GM19395 (cell line): ENCODE measurements at regions not wholly inside any gene's neighbourhood (a gene's known extent, or its start where the extent isn't known, plus 50 kb on each side); places are given as distances from the start of the nearest gene placed in this dataset.
"Not testable (repeated sequence)": the region's sequence is repeated elsewhere in the genome, so short reads cannot be mapped to it uniquely, and the experiment has no call there.

ENCODE experiments used
- ATAC-seq: cut with Tn5 transposase; IDR thresholded peaks from one replicate; pipeline ENCODE4 v1.9.1; 2021; ENCODE audit warnings: mild to moderate bottlenecking, moderate library complexity; ENCODE audit not compliant: unreplicated experiment

- not testable (repeated sequence) for ATAC-seq
Measured at GRCh38 chr3:145709779-145710178, 451.2 kb downstream of the PLOD2 start.

DNA sequence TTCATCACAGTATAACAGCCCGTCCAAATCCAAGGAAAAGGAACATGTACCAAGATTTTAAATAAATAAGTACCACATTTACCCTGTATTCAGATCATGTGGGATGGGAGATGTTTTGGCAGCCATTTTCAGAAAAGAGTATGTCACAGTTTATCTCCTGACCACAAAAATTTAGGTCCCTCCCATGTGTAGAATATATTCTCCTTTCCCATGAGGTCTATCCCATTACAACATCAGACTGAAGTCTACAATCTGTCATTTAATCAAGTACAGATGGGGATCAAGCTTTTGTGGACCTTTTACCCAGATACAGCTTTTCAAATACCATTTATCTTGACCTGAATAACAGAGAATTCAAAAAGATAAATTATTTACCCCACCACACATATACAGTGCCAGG, 444.5 kb downstream of the PLOD2 start:
- ATAC-seq = no peak

DNA sequence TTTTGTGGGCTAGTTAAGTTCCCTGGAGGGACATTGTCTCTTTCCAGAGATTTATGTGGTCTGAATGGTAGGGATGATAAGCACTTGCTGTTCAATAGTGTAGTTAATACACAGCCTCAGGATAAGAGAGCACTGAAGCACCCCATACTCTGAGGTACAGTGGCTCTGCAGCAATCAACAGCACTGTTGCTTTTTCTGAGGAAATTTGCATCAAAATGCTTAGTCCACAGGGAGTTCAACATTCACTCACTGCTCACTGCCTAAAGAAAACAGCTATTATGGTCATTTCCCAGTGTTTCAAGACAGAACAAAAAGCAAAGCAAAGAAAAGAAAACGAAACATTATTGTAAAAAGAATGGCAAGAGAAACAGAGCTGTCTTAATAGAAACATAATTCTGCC, 441.9 kb downstream of the PLOD2 start:
- ATAC-seq = no peak

DNA sequence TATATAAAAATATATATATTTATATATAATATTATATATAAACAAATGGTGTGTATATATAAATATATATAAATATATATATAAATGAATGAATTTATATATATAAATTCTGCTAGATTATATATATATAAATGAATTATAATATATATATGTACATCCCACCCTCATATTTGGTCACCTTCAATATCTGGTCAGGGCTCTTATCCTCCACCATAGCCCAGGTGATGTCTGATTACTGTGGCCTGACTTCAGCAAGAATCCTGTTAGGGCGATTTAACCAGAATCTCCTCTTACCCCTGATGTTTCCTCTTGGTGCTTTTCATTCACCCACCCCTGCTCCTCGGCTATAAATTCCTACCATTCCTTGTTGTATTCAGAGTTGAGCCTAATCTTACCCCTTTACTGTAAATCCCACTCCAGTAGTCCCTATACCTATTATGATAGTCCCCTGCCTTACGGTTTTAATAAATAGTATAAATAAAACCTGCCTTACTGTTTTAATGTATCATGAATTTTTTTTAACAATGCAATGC, 439.6 kb downstream of the PLOD2 start:
- ATAC-seq = no peak

- no peak for ATAC-seq
Measured at GRCh38 chr3:145721815-145722214, 439.2 kb downstream of the PLOD2 start.

- ATAC-seq = no peak
Measured at GRCh38 chr3:145727476-145727875, 433.5 kb downstream of the PLOD2 start.

DNA sequence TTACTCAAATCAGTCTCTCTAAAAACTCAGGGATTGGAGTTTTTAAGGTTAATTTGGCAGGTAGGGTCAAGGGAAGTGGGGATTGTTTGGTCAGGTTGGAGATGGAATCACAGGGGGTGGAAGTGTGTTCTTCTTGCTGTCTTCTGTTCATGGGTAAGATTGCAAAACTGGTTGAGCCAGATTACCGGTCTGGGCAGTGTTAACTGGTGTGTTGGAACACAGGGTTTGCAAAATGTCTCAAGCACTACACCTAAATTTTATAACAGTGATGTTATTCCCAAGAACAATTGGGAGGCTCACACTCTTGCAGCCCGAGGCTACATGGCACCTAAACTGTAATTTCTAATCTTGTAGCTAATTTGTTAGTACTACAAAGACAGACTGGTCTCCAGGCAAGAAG, 425.4 kb downstream of the PLOD2 start:
- no peak for ATAC-seq

GRCh38 chr3:145737952-145738351, 423.0 kb downstream of the PLOD2 start:
- no peak for ATAC-seq

DNA sequence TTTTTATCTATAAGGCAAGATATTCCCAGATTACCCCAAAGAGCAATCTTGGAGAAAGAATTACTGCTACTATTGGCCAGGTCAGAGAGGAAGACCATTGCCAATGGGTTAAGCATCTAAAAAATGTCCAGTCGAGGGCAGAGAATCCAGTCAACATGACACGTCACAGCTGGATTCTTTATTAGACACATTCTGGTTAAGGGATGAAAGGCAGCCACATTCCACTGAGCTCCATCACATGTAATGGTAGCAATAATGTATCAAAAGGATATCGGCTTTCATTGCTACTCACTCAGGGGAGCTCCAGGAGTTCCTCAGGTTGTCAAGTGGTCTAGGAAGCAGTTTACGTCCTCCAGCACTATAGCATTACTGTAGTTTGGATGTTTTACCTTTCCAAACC, 421.1 kb downstream of the PLOD2 start:
- ATAC-seq = no peak

DNA sequence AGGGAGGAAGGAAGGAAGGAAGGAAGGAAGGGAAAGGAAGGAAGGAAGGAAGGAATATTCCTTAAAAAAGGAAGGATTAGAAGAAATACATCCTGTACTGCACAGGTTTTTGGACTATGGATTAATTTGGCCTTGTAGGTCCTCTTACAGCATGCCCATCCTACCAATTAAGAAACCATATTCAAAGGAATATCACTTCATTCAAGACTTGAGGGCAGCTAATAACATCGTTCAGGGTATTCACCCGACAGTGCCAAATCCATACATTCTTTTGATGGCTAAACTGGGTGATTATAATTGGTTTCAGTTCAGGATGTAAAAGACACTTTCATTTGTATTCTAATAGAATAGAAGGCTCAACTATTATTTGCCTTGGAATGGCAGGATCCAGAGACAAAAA, 410.3 kb downstream of the PLOD2 start:
- no peak for ATAC-seq

GRCh38 chr3:145752576-145752975, 408.4 kb downstream of the PLOD2 start:
- no peak for ATAC-seq

- ATAC-seq = no peak
Measured at GRCh38 chr3:145754605-145755289, 406.2 kb downstream of the PLOD2 start.

- ATAC-seq = no peak
Measured at GRCh38 chr3:145760036-145760435, 400.9 kb downstream of the PLOD2 start.

DNA sequence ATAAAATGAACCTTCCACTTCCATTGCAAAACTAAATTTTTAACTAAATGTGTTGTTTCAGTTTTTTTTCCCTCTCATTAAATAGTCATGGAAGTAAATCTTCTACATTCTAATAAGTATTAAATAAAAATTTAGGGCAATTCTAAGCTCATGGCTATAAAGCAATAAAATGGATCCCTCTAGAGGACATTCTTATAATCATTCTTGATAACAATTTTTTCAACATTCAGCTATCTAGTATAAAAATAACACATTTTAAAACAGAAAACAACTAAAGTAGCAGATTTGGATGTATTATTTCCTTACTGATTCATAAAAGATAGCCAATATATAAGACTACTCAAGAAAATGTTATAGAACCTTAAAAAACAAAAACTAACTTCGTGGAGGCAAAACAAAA, 393.1 kb downstream of the PLOD2 start:
- no peak for ATAC-seq

- ATAC-seq = peak; percentile 82
Measured at GRCh38 chr3:145776782-145777408, 384.1 kb downstream of the PLOD2 start.

- no peak for ATAC-seq
Measured at GRCh38 chr3:145780301-145780700, 380.7 kb downstream of the PLOD2 start.

DNA sequence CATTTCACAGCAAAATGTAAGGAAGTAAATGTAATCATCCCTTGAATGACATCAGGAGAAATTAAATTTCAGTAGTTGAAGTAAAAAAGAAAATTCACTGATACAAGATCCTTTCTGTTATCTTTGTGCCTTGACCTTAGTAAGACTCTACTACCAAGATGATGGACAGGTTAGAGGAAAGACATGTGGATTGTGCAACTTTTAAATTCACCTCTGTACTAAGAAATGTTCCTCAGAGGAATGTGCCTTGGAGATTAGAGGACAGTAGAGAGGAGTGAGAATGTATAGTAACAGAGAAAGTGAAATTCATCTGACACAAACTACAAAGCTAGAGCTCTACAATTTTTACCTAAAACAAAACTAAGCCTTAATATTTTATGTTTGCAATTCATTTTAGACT, 375.3 kb downstream of the PLOD2 start:
- no peak for ATAC-seq

- no peak for ATAC-seq
Measured at GRCh38 chr3:145798007-145798406, 363.0 kb downstream of the PLOD2 start.

DNA sequence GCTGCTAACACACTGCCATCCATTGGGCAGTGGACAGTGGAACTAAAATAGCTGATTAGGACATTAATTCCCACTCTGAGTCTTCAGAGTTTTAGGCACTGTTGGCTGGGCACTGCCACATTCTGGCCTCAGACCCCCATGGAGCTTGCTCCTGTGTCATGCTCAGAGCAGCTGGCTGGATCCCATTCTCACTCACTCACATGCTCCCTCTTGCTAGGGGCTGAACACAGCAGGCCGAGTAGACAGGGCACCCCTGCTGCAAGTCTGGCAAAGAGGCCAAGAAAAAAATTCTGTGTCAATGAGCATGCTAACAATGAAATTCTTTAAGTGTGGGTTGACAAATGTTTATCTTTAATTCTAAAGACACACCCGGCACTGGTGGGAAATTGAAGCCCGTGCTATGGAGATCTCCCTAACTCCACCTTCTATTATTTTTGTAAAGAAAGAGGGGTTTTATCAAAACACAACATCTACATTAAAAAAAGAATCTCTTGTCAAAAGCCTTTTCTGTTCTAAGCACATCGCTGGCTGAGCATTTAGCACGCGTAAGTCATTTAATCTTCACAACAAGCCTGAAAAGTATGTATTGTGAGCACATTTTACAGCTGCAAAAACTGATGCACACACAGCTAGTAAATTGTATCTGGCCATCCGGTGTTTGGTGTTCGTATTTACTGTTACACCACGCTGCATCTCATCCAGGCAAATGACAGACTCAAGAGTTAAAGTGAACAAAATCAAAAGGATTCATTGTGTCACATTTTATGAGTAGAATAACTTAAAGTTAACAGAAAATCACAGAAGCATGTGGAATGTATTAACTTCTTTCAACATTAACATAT, 362.1 kb downstream of the PLOD2 start:
- no peak for ATAC-seq

- ATAC-seq = no peak
Measured at GRCh38 chr3:145801696-145802095, 359.3 kb downstream of the PLOD2 start.

DNA sequence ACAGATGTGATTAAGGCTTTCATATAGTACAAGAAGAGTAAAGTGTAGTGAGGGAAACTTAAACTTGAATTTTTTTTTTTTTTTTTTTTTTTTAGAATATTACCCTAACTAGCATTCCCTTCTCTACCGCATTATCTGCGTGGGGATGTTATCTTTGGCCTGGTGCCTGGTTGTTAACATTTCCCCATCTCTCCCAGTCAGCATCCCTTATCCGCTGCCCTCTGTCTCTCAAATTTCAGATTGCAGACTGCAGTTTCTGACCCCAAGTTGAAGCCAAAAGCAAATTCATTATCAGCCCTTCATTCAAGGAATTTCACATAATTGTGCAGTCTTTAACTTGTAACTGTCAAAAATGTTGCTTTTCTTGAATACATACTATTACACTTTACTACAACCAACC, 353.0 kb downstream of the PLOD2 start:
- no peak for ATAC-seq

DNA sequence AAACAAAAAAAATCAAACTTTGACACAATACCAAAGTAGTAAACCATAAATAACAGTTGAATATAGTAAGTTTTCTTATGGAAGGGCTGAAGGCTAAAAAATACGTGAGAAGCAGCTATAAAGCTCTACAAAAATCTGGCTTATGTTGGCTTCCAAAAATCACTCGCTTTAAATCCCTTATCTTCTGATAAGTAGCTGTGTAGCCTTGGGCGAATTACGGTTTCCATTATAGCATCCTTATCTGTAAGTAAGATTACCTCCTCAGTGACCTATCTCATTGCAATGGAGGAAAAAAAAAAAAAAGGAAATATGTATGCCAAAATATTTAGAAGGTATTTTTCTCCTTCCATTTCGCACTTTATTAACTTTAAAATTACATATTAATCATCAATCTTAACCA, 348.6 kb downstream of the PLOD2 start:
- ATAC-seq = no peak
